ENCODE measurements at regions not wholly inside any gene's neighbourhood (a gene's known extent, or its start where the extent isn't known, plus 50 kb on each side); places are given as distances from the start of the nearest gene placed in this dataset.
"Not testable (repeated sequence)": the region's sequence is repeated elsewhere in the genome, so short reads cannot be mapped to it uniquely, and the experiment has no call there.

- no peak overlapping the region for H3K4me3 ChIP-seq (ENCODE audit: low read length)
Measured at GRCh38 chr1:68751723-68752122, 254.8 kb upstream of the DEPDC1 start.

GRCh38 chr1:68758666-68759209 lies 261.9 kb upstream of the DEPDC1 start:
- H3K36me3 ChIP-seq (ENCODE audit: control insufficient read depth, insufficient read depth, low read length), result no peaks in the 10 kb centered on the region
- H3K27ac ChIP-seq (ENCODE audit: low read depth, low read length), result no peak overlapping the region
- no peaks in the 10 kb centered on the region for H3K4me1 ChIP-seq (ENCODE audit: control insufficient read depth, insufficient read depth, low read length)
- H3K4me3 ChIP-seq (ENCODE audit: low read length), result no peak overlapping the region
- H3K9ac ChIP-seq (ENCODE audit: low read length), result no peak overlapping the region
- H3K27me3 ChIP-seq (ENCODE audit: control insufficient read depth, insufficient read depth, low read length), result no peaks in the 10 kb centered on the region

More at GRCh38 chr1:68751723-68752122, 254.8 kb upstream of the DEPDC1 start:
- no peaks in the 10 kb centered on the region for H3K4me1 ChIP-seq (ENCODE audit: control insufficient read depth, insufficient read depth, low read length)
- no peak overlapping the region for H3K27ac ChIP-seq (ENCODE audit: low read depth, low read length)
- H3K27me3 ChIP-seq (ENCODE audit: control insufficient read depth, insufficient read depth, low read length), result no peaks in the 10 kb centered on the region
- no peak overlapping the region for H3K9ac ChIP-seq (ENCODE audit: low read length)
- no peaks in the 10 kb centered on the region for H3K36me3 ChIP-seq (ENCODE audit: control insufficient read depth, insufficient read depth, low read length)

- H3K27ac ChIP-seq (ENCODE audit: low read depth, low read length), result no peak overlapping the region
- H3K4me1 ChIP-seq (ENCODE audit: control insufficient read depth, insufficient read depth, low read length), result no peaks in the 10 kb centered on the region
- H3K36me3 ChIP-seq (ENCODE audit: control insufficient read depth, insufficient read depth, low read length), result no peaks in the 10 kb centered on the region
- H3K4me3 ChIP-seq (ENCODE audit: low read length), result no peak overlapping the region
- H3K9ac ChIP-seq (ENCODE audit: low read length), result no peak overlapping the region
- no peaks in the 10 kb centered on the region for H3K27me3 ChIP-seq (ENCODE audit: control insufficient read depth, insufficient read depth, low read length)
Measured at GRCh38 chr1:68767941-68768340, 271.1 kb upstream of the DEPDC1 start.

- H3K27ac ChIP-seq (ENCODE audit: low read depth, low read length), result no peak overlapping the region
- H3K4me3 ChIP-seq (ENCODE audit: low read length), result no peak overlapping the region
- H3K36me3 ChIP-seq (ENCODE audit: control insufficient read depth, insufficient read depth, low read length), result no peaks in the 10 kb centered on the region
- H3K27me3 ChIP-seq (ENCODE audit: control insufficient read depth, insufficient read depth, low read length), result no peaks in the 10 kb centered on the region
- H3K9ac ChIP-seq (ENCODE audit: low read length), result no peak overlapping the region
- H3K4me1 ChIP-seq (ENCODE audit: control insufficient read depth, insufficient read depth, low read length), result no peaks in the 10 kb centered on the region
Measured at GRCh38 chr1:68770817-68771216, 273.9 kb upstream of the DEPDC1 start.

- H3K4me1 ChIP-seq (ENCODE audit: control insufficient read depth, insufficient read depth, low read length), result peaks cover 8% of the 10 kb centered on the region
- no peaks in the 10 kb centered on the region for H3K36me3 ChIP-seq (ENCODE audit: control insufficient read depth, insufficient read depth, low read length)
- H3K27ac ChIP-seq (ENCODE audit: low read depth, low read length), result no peak overlapping the region
- H3K9ac ChIP-seq (ENCODE audit: low read length), result no peak overlapping the region
- no peak overlapping the region for H3K4me3 ChIP-seq (ENCODE audit: low read length)
- no peaks in the 10 kb centered on the region for H3K27me3 ChIP-seq (ENCODE audit: control insufficient read depth, insufficient read depth, low read length)
Measured at GRCh38 chr1:68777851-68778250, 281.0 kb upstream of the DEPDC1 start.

DNA sequence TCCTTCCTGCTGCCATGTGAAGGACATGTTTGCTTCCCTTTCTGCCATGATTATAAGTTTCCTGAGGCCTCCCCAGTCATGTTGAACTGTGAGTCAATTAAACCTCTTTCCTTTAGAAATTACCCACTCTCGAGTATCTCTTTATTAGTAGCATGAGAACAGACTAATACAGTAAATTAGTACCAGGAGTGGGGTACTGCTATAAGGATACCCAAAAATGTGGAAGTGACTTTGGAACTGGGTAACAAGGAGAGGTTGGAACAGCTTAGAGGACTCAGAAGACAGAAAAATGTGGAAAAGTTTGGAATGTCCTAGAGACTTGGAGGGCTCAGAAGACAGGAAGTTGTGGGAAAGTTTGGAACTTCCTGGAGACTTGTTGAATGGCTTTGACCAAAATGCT lies 283.0 kb upstream of the DEPDC1 start:
- H3K4me3 ChIP-seq (ENCODE audit: low read length); H3K36me3 ChIP-seq (ENCODE audit: control insufficient read depth, insufficient read depth, low read length); H3K27ac ChIP-seq (ENCODE audit: low read depth, low read length); H3K9ac ChIP-seq (ENCODE audit: low read length); H3K4me1 ChIP-seq (ENCODE audit: control insufficient read depth, insufficient read depth, low read length); H3K27me3 ChIP-seq (ENCODE audit: control insufficient read depth, insufficient read depth, low read length): not testable (repeated sequence)

DNA sequence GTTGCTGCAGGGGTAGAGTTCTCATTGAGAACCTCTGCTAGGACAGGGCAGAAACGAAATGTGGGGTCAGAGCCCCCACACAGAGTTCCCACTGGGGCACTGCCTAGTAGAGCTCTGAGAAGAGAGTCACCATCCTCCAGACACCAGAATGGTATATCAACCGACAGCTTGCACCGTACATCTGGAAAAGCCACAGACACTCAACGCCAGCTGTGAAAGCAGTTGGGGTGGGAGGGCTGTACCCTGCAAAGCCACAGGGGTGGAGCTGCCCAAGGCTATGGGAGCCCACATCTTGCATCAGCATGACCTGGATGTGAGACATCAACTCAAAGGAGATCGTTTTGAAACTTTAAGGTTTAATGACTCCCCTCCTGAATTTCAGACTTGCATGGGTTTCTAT lies 284.0 kb upstream of the DEPDC1 start:
- Histone ChIP-seq H3K9ac (ENCODE audit: low read length) (no peak overlapping the region), H3K36me3 (ENCODE audit: control insufficient read depth, insufficient read depth, low read length) (no peaks in the 10 kb centered on the region), H3K27me3 (ENCODE audit: control insufficient read depth, insufficient read depth, low read length) (no peaks in the 10 kb centered on the region), H3K4me3 (ENCODE audit: low read length) (no peak overlapping the region), H3K27ac (ENCODE audit: low read depth, low read length) (no peak overlapping the region), H3K4me1 (ENCODE audit: control insufficient read depth, insufficient read depth, low read length) (peaks cover 8% of the 10 kb centered on the region)

DNA sequence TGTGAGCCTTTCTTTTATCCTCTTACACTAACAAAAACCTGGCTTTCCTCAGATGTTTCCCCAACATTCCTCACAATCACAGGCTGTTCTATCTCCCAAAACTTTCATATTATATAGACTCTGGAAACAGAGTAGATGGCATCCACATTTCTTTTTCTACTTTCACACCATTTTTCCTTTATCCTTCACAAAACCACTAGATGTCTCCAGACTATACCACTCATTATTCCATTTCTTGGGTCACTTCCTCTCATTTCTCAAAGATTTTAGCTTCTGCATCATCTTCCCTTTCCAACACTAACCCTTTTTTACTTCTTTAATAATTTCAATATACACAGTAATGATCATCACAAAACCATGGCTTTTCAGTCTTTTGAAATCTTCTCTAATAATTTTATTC lies 286.0 kb upstream of the DEPDC1 start:
- H3K9ac ChIP-seq (ENCODE audit: low read length), result no peak overlapping the region
- H3K4me3 ChIP-seq (ENCODE audit: low read length), result no peak overlapping the region
- H3K36me3 ChIP-seq (ENCODE audit: control insufficient read depth, insufficient read depth, low read length), result no peaks in the 10 kb centered on the region
- peaks cover 6% of the 10 kb centered on the region for H3K4me1 ChIP-seq (ENCODE audit: control insufficient read depth, insufficient read depth, low read length)
- H3K27ac ChIP-seq (ENCODE audit: low read depth, low read length), result no peak overlapping the region
- H3K27me3 ChIP-seq (ENCODE audit: control insufficient read depth, insufficient read depth, low read length), result no peaks in the 10 kb centered on the region

DNA sequence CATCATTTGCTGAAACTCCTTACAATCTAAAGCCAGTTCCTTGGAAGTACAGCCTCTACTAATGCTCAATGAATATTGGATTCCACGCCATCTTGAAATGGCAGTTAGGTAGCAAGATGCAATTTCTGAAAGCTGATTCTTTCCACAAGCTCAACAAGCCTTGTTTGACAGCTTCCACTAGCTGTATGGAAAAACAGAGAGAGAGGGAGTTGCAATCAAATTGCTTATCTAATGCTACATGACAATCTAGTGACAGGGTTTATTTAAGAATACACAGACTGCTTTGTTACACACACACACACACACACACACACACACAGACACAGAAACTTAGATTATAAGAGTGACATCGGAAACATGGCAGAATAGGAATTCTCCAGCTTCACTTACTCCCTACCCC lies 288.4 kb upstream of the DEPDC1 start:
- Histone ChIP-seq H3K4me3 (ENCODE audit: low read length) (no peak overlapping the region), H3K27me3 (ENCODE audit: control insufficient read depth, insufficient read depth, low read length) (no peaks in the 10 kb centered on the region), H3K4me1 (ENCODE audit: control insufficient read depth, insufficient read depth, low read length) (no peaks in the 10 kb centered on the region), H3K27ac (ENCODE audit: low read depth, low read length) (no peak overlapping the region), H3K36me3 (ENCODE audit: control insufficient read depth, insufficient read depth, low read length) (no peaks in the 10 kb centered on the region), H3K9ac (ENCODE audit: low read length) (no peak overlapping the region)

DNA sequence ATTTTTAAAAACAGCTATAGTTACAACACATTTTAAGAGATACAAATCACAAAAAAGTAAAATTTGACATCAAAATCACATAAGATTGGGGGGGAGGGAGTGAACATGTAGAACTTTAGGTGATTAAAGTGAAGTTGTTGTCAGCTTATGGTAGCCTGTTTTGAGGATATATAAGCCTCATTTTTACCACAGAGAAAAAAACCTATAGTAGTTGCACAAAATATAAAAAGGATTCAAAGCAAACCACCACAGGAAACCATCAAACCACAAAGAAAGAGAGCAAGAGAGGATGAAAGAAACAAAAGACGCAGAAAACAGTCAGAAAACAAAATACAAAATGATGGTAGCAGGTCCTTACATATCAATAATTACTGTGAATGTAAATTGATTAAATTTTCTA lies 291.9 kb upstream of the DEPDC1 start:
- Histone ChIP-seq H3K4me3 (ENCODE audit: low read length) (no peak overlapping the region), H3K27ac (ENCODE audit: low read depth, low read length) (no peak overlapping the region), H3K36me3 (ENCODE audit: control insufficient read depth, insufficient read depth, low read length) (no peaks in the 10 kb centered on the region), H3K9ac (ENCODE audit: low read length) (no peak overlapping the region), H3K27me3 (ENCODE audit: control insufficient read depth, insufficient read depth, low read length) (no peaks in the 10 kb centered on the region), H3K4me1 (ENCODE audit: control insufficient read depth, insufficient read depth, low read length) (no peaks in the 10 kb centered on the region)

DNA sequence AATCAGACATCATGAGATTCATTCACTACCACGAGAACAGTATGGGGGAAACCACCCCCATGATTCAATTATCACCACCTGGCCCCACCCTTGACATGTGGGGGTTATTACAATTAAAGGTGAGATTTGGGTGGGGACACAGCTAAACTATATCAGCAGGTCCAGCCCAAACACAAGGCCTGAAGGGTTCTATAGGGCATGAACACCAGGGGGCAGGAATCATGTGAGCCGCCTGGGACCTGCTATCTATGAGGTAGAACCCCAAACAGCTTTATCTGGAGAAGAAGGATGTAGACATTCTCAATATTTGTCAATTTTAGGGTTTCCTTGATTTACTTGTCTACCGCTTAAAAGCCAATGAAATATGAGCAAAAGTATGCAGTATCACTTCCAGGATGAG lies 294.9 kb upstream of the DEPDC1 start:
- Histone ChIP-seq H3K4me3 (ENCODE audit: low read length) (no peak overlapping the region), H3K27me3 (ENCODE audit: control insufficient read depth, insufficient read depth, low read length) (no peaks in the 10 kb centered on the region), H3K27ac (ENCODE audit: low read depth, low read length) (no peak overlapping the region), H3K4me1 (ENCODE audit: control insufficient read depth, insufficient read depth, low read length) (no peaks in the 10 kb centered on the region), H3K9ac (ENCODE audit: low read length) (no peak overlapping the region), H3K36me3 (ENCODE audit: control insufficient read depth, insufficient read depth, low read length) (no peaks in the 10 kb centered on the region)

DNA sequence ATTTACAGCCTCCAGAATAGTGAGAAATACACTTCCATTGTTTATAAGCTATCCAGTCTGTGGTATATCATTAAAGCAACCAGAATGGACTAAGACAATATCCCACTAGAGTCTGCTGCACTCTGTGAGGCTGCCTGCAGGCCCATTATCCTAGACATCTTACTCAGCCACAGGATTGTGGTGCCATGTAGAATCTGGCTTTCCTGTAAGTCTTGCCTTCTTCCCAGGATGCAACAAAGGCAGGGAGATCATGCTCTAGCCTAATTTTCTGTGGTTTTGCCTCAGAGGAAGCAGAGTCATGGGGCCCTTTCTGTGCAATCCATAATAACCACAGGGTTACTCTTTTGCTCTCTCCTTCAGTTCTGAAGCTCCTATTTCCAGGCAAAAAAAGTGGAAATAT lies 299.1 kb upstream of the DEPDC1 start:
- no peak overlapping the region for H3K27ac ChIP-seq (ENCODE audit: low read depth, low read length)
- no peak overlapping the region for H3K4me3 ChIP-seq (ENCODE audit: low read length)
- no peak overlapping the region for H3K9ac ChIP-seq (ENCODE audit: low read length)
- no peaks in the 10 kb centered on the region for H3K27me3 ChIP-seq (ENCODE audit: control insufficient read depth, insufficient read depth, low read length)
- H3K36me3 ChIP-seq (ENCODE audit: control insufficient read depth, insufficient read depth, low read length), result no peaks in the 10 kb centered on the region
- no peaks in the 10 kb centered on the region for H3K4me1 ChIP-seq (ENCODE audit: control insufficient read depth, insufficient read depth, low read length)

DNA sequence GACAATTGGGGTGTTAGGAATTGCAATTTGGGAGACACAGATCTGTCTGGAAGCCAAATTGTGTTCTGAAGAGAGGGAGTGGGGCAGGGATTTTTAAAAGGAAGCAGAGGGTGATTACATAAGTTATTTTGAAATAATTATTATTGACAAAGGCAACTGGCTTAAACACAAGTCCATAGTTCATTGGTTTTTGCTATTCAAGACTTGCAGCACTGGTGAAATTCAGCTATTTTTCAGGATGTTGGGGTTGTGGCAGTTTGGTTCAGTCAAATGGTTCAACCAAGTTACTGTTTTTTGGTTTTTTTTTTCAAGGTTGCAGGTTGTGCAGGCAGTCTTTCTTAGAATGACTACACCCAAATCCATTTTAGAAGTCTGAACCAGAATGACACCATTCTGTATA lies 300.0 kb upstream of the DEPDC1 start:
- H3K4me1 ChIP-seq (ENCODE audit: control insufficient read depth, insufficient read depth, low read length), result no peaks in the 10 kb centered on the region
- no peaks in the 10 kb centered on the region for H3K36me3 ChIP-seq (ENCODE audit: control insufficient read depth, insufficient read depth, low read length)
- no peaks in the 10 kb centered on the region for H3K27me3 ChIP-seq (ENCODE audit: control insufficient read depth, insufficient read depth, low read length)
- H3K4me3 ChIP-seq (ENCODE audit: low read length), result no peak overlapping the region
- H3K27ac ChIP-seq (ENCODE audit: low read depth, low read length), result no peak overlapping the region
- H3K9ac ChIP-seq (ENCODE audit: low read length), result no peak overlapping the region
